NB4 (cell line): ENCODE measurements at regions not wholly inside any gene's neighbourhood (a gene's known extent, or its start where the extent isn't known, plus 50 kb on each side); places are given as distances from the start of the nearest gene placed in this dataset.

Source experiments
- CTCF ChIP-seq: IDR thresholded peaks from one replicate; pipeline ENCODE4 v1.5.1; 2012; ENCODE audit warnings: low read depth, low read length
- MAX ChIP-seq: IDR thresholded peaks from 2 replicates; pipeline ENCODE4 v1.6.1; 2011; ENCODE audit warnings: low read depth, low read length
- MYC ChIP-seq: IDR thresholded peaks from 2 replicates; pipeline ENCODE4 v1.6.1; 2011; ENCODE audit warnings: low read depth, low read length
- POLR2A ChIP-seq: IDR thresholded peaks from 2 replicates; pipeline ENCODE4 v1.6.1; 2011; ENCODE audit warnings: mild to moderate bottlenecking; ENCODE audit not compliant: insufficient read length; ENCODE audit errors: extremely low read depth

GRCh38 chr13:88857256-88857655, 1186.1 kb downstream of the SLITRK5 start:
- TF ChIP-seq CTCF: no peak
- no peak for TF ChIP-seq POLR2A
- TF ChIP-seq MAX: no peak
- TF ChIP-seq MYC: no peak
